NB4 (cell line): ENCODE measurements at regions not wholly inside any gene's neighbourhood (a gene's known extent, or its start where the extent isn't known, plus 50 kb on each side); places are given as distances from the start of the nearest gene placed in this dataset.

Experiments
- POLR2A ChIP-seq: IDR thresholded peaks from 2 replicates; pipeline ENCODE4 v1.6.1; 2011; ENCODE audit warnings: mild to moderate bottlenecking; ENCODE audit not compliant: insufficient read length; ENCODE audit errors: extremely low read depth
- TF ChIP-seq, protein P1 (sequence below): IDR thresholded peaks from one replicate; pipeline ENCODE4 v1.5.1; 2012; ENCODE audit warnings: low read depth, low read length

- TF ChIP-seq POLR2A = no peak
- TF ChIP-seq, protein P1, sequence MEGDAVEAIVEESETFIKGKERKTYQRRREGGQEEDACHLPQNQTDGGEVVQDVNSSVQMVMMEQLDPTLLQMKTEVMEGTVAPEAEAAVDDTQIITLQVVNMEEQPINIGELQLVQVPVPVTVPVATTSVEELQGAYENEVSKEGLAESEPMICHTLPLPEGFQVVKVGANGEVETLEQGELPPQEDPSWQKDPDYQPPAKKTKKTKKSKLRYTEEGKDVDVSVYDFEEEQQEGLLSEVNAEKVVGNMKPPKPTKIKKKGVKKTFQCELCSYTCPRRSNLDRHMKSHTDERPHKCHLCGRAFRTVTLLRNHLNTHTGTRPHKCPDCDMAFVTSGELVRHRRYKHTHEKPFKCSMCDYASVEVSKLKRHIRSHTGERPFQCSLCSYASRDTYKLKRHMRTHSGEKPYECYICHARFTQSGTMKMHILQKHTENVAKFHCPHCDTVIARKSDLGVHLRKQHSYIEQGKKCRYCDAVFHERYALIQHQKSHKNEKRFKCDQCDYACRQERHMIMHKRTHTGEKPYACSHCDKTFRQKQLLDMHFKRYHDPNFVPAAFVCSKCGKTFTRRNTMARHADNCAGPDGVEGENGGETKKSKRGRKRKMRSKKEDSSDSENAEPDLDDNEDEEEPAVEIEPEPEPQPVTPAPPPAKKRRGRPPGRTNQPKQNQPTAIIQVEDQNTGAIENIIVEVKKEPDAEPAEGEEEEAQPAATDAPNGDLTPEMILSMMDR = no peak
Measured at GRCh38 chr9:95803197-95803596, 72.3 kb upstream of the ERCC6L2 start.
